IMR-90 (cell line): ENCODE measurements at regions not wholly inside any gene's neighbourhood (a gene's known extent, or its start where the extent isn't known, plus 50 kb on each side); places are given as distances from the start of the nearest gene placed in this dataset.
"Not testable (repeated sequence)": the region's sequence is repeated elsewhere in the genome, so short reads cannot be mapped to it uniquely, and the experiment has no call there.

Experiments
- ATAC-seq: fragments of 200-7000 bp; cut with Tn5 transposase; 2 replicates; pipeline ENCODE4 v1.9.1; 2020; ENCODE audit warnings: low read depth, mild to moderate bottlenecking, moderate library complexity
- BruUV-seq: library from RNA; stranded (reverse); fragments of 400-500 nt; replicated peaks from 2 replicates; lab custom pipeline; 2021; lab: Mats Ljungman, UMichigan
- CTCF ChIA-PET: fragments of 300-600 bp; formaldehyde crosslinking; extraction: SDS; loops from one replicate; lab custom pipeline; 2021; ENCODE audit warnings: antibody characterized with exemption; lab: Yijun Ruan, JAX
- POLR2A ChIA-PET: fragments of 300-600 bp; sonication (Branson Sonifier 250); formaldehyde crosslinking; loops from one replicate; lab custom pipeline; 2022; ENCODE audit warnings: antibody characterized with exemption; ENCODE audit not compliant: unreplicated experiment; lab: Charles Lee
- DNase-seq: peaks from one replicate; pipeline ENCODE4 v3.0.0; 2013
- H2AFZ ChIP-seq: replicated peaks from 2 replicates; pipeline ENCODE3; 2013; ENCODE audit warnings: low read length, mild to moderate bottlenecking; ENCODE audit not compliant: poor library complexity
- H2AK5ac ChIP-seq: 2 replicates; pipeline ENCODE4 v1.6.1; 2013; ENCODE audit warnings: low read depth, low read length, inconsistent platforms
- H2AK9ac ChIP-seq: replicated peaks from 2 replicates; pipeline ENCODE3; 2013; ENCODE audit warnings: mild to moderate bottlenecking, low read depth, low read length, moderate library complexity; ENCODE audit not compliant: poor library complexity
- H2BK120ac ChIP-seq: 2 replicates; pipeline ENCODE4 v1.6.1; 2013; ENCODE audit warnings: low read depth, low read length, inconsistent platforms
- H2BK15ac ChIP-seq: 3 replicates; pipeline ENCODE4 v1.6.1; 2013; ENCODE audit warnings: low read depth, low read length, inconsistent platforms
- H2BK20ac ChIP-seq: 2 replicates; pipeline ENCODE4 v1.6.1; 2013; ENCODE audit warnings: low read depth, mild to moderate bottlenecking, inconsistent platforms, low read length, moderate library complexity
- H2BK5ac ChIP-seq: 2 replicates; pipeline ENCODE4 v1.6.1; 2013; ENCODE audit warnings: mild to moderate bottlenecking, low read depth, low read length, inconsistent platforms; ENCODE audit not compliant: poor library complexity, severe bottlenecking
- H3K14ac ChIP-seq: replicated peaks from 2 replicates; pipeline ENCODE4 v1.6.1; 2013; ENCODE audit warnings: low read depth, low read length, inconsistent platforms
- H3K18ac ChIP-seq: 2 replicates; pipeline ENCODE4 v1.6.1; 2013; ENCODE audit warnings: low read depth, low read length, control low read depth
- H3K23ac ChIP-seq: 2 replicates; pipeline ENCODE4 v1.6.1; 2013; ENCODE audit warnings: low read depth, low read length, inconsistent platforms
- H3K27ac ChIP-seq: 2 replicates; pipeline ENCODE4 v1.5.1; 2013; ENCODE audit warnings: mild to moderate bottlenecking, control low read depth, low read length; ENCODE audit not compliant: insufficient read depth
- H3K27me3 ChIP-seq: 2 replicates; pipeline ENCODE4 v1.6.1; 2013; ENCODE audit warnings: low read length; ENCODE audit not compliant: control insufficient read depth, insufficient read depth
- H3K36me3 ChIP-seq: 2 replicates; pipeline ENCODE4 v1.6.1; 2013; ENCODE audit warnings: low read length, mixed read lengths; ENCODE audit not compliant: control insufficient read depth, insufficient read depth
- H3K4ac ChIP-seq: 2 replicates; pipeline ENCODE4 v1.6.1; 2013; ENCODE audit warnings: low read depth, low read length, inconsistent platforms
- H3K4me1 ChIP-seq: 2 replicates; pipeline ENCODE4 v1.6.1; 2013; ENCODE audit warnings: low read length, mixed read lengths; ENCODE audit not compliant: control insufficient read depth, insufficient read depth
- H3K4me2 ChIP-seq: 2 replicates; pipeline ENCODE4 v1.6.1; 2013; ENCODE audit warnings: low read depth, mild to moderate bottlenecking, control low read depth, low read length, moderate library complexity
- H3K4me3 ChIP-seq: 2 replicates; pipeline ENCODE4 v1.5.1; 2013; ENCODE audit warnings: low read depth, mild to moderate bottlenecking, control low read depth, low read length, moderate library complexity; ENCODE audit not compliant: insufficient read depth
- H3K56ac ChIP-seq: 2 replicates; pipeline ENCODE4 v1.6.1; 2013; ENCODE audit warnings: low read length, inconsistent platforms; ENCODE audit not compliant: insufficient read depth; ENCODE audit errors: extremely low read depth
- H3K79me1 ChIP-seq, 2 experiments: 2 replicates each; pipeline ENCODE4 v1.6.1; 2013; ENCODE audit warnings: low read length in 2 of 2, inconsistent platforms in 1 of 2, low read depth in 1 of 2
- H3K9ac ChIP-seq: 2 replicates; pipeline ENCODE4 v1.6.1; 2013; ENCODE audit warnings: low read depth, low read length, control low read depth
- H3K9me1 ChIP-seq: 2 replicates; pipeline ENCODE4 v1.6.1; 2013; ENCODE audit warnings: low read length, inconsistent platforms; ENCODE audit not compliant: insufficient read depth
- H3K9me3 ChIP-seq: 2 replicates; pipeline ENCODE4 v1.6.1; 2013; ENCODE audit warnings: low read length; ENCODE audit not compliant: control insufficient read depth, insufficient read depth
- H4K20me1 ChIP-seq: 2 replicates; pipeline ENCODE4 v1.6.1; 2013; ENCODE audit warnings: low read length, inconsistent platforms; ENCODE audit not compliant: insufficient read depth
- H4K5ac ChIP-seq: 2 replicates; pipeline ENCODE4 v1.6.1; 2013; ENCODE audit warnings: mild to moderate bottlenecking, low read depth, low read length, control low read depth
- H4K8ac ChIP-seq, 2 experiments: 2 replicates each; pipeline ENCODE4 v1.6.1; 2013; ENCODE audit warnings: low read depth in 2 of 2, low read length in 2 of 2, control low read depth in 1 of 2, inconsistent platforms in 1 of 2
- H4K91ac ChIP-seq: 2 replicates; pipeline ENCODE4 v1.6.1; 2013; ENCODE audit warnings: low read depth, low read length, inconsistent platforms; ENCODE audit not compliant: insufficient read depth
- WGBS, 2 experiments: methylation state at CpG; one replicate each; pipeline versions ENCODE4 v1.1.5 to v1.1.7; 2013; ENCODE audit warnings: missing lambda C conversion rate in 2 of 2; ENCODE audit not compliant: insufficient read length in 1 of 2; ENCODE audit errors: extremely low coverage in 2 of 2; 5-methylcytosine and 5-hydroxymethylcytosine counted together
- dilution Hi-C: fragments of 300-500 bp; cut with HindIII; formaldehyde crosslinking; loops from one replicate; pipeline ENCODE4 v1.14.3; 2018; ENCODE audit warnings: low sequenced_read_pairs; ENCODE audit not compliant: unreplicated experiment
- in situ Hi-C: fragments of 300-500 bp; cut with MboI; formaldehyde crosslinking; loops from 3 replicates; pipeline ENCODE4 v1.14.3; 2019; ENCODE audit warnings: low sequenced_read_pairs, inconsistent platforms, mixed read lengths
- intact Hi-C: fragments of 100-400 bp; cut with micrococcal nuclease; formaldehyde crosslinking; loops from 2 replicates; pipeline ENCODE4 v1.10.0; 2022

- H3K9me3 ChIP-seq, dilution Hi-C loops, H4K20me1 ChIP-seq, BruUV-seq, H2BK5ac ChIP-seq, CTCF ChIA-PET, H3K14ac ChIP-seq, H3K56ac ChIP-seq, H3K9ac ChIP-seq, H2AFZ ChIP-seq, H2AK5ac ChIP-seq, DNase-seq, H2AK9ac ChIP-seq, H3K4me2 ChIP-seq, H3K27me3 ChIP-seq, H3K4me3 ChIP-seq, H3K36me3 ChIP-seq, H4K8ac ChIP-seq, H3K9me1 ChIP-seq, H3K23ac ChIP-seq, H3K79me1 ChIP-seq, H3K27ac ChIP-seq, ATAC-seq: not testable (repeated sequence)
- intact Hi-C loops: loop anchor here (10.0 kb wide), 1 partner anchor 120 kb away; no protein-coding TSS in a partner anchor
- WGBS, 2 experiments: no CpG with 5 or more reads among the region's 4 CpGs
- POLR2A ChIA-PET: interaction anchor here (0.5 kb wide), 1 partner anchor 181 kb away, joined by 3 read pairs; no protein-coding TSS in a partner anchor
- peak overlapping the region; percentile 65; the same call in 1 of the 2 replicates for H2BK20ac ChIP-seq
- H3K4ac ChIP-seq: peak overlapping the region; percentile 24; the same call in 1 of the 2 replicates
- in situ Hi-C loops: loop anchor here (25.0 kb wide), 1 partner anchor 1298 kb away; the partner anchor contains the start of gene FYB2
- peak overlapping the region; percentile 75; the same call in 1 of the 2 replicates for H4K5ac ChIP-seq
- peak overlapping the region; percentile 73; the same call in 1 of the 3 replicates for H2BK15ac ChIP-seq
- H3K4me1 ChIP-seq: peaks cover 12% of the 10 kb centered on the region
- H2BK120ac ChIP-seq: peak overlapping the region; percentile 65
- peak overlapping the region; percentile 34 for H4K91ac ChIP-seq
- H3K18ac ChIP-seq: peak overlapping the region; percentile 85; the same call in 1 of the 2 replicates
Observed at GRCh38 chr1:55514571-55514970, 299.4 kb upstream of the USP24 start.
